Osteocyte (in vitro differentiated cells): ENCODE measurements at regions not wholly inside any gene's neighbourhood (a gene's known extent, or its start where the extent isn't known, plus 50 kb on each side); places are given as distances from the start of the nearest gene placed in this dataset.
A peak's percentile ranks its signal among the peaks of the same experiment; 100 is the strongest.

Experiments
- DNase-seq: peaks from one replicate; pipeline ENCODE4 v3.0.0; 2021; ENCODE audit warnings: mixed read lengths; ENCODE audit not compliant: unreplicated experiment; ENCODE audit errors: extremely low spot score
- H3K27ac Mint-ChIP-seq: one replicate; pipeline ENCODE4 v1.8.0; 2021; ENCODE audit warnings: mild to moderate bottlenecking, mixed read lengths; ENCODE audit not compliant: unreplicated experiment
- H3K27me3 Mint-ChIP-seq: one replicate; pipeline ENCODE4 v1.8.0; 2021; ENCODE audit warnings: mixed read lengths; ENCODE audit not compliant: unreplicated experiment
- H3K36me3 Mint-ChIP-seq: one replicate; pipeline ENCODE4 v1.8.0; 2021; ENCODE audit warnings: mixed read lengths; ENCODE audit not compliant: unreplicated experiment
- H3K4me1 Mint-ChIP-seq: one replicate; pipeline ENCODE4 v1.8.0; 2021; ENCODE audit warnings: mixed read lengths; ENCODE audit not compliant: unreplicated experiment
- H3K4me3 Mint-ChIP-seq: one replicate; pipeline ENCODE4 v1.8.0; 2021; ENCODE audit warnings: mild to moderate bottlenecking, moderate library complexity, mixed read lengths; ENCODE audit not compliant: unreplicated experiment
- H3K9me3 Mint-ChIP-seq: one replicate; pipeline ENCODE4 v1.8.0; 2021; ENCODE audit warnings: mixed read lengths; ENCODE audit not compliant: unreplicated experiment
- CTCF ChIP-seq: fragments of 200-600 bp; sonication (generic); IDR thresholded peaks from 2 replicates; pipeline ENCODE4 v1.5.0; 2021; ENCODE audit warnings: antibody characterized with exemption, mild to moderate bottlenecking, moderate library complexity

- no peaks in the 10 kb centered on the region for H3K9me3 Mint-ChIP-seq
Observed at GRCh38 chr16:72471317-72471924, 299.5 kb upstream of the PMFBP1 start.

DNA sequence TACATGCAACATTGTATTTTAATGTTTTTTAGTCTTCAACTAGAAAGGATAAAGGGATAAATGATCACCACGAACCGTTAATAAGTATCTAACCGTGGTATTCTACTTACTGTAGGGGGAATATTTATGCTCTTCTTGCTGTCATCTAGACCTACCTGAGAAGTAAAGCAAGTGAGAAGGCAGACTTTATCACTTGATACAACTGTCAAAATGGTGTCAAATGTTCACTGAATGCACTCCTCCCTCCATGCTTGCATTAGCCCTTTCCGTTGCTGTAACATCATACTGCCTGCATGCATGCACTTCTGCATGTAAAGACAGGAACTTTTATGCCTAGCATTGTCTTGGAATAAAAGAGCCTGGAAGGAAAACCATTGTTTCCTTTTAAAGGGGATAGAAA, 298.6 kb upstream of the PMFBP1 start:
- no peak for TF ChIP-seq CTCF
- H3K9me3 Mint-ChIP-seq: no peaks in the 10 kb centered on the region

More at GRCh38 chr16:72471317-72471924, 299.5 kb upstream of the PMFBP1 start:
- Mint-ChIP-seq H3K4me1 (peaks cover 38% of the 10 kb centered on the region), H3K4me3 (no peak overlapping the region), H3K27ac (no peak overlapping the region), H3K36me3 (no peaks in the 10 kb centered on the region), H3K27me3 (no peaks in the 10 kb centered on the region)
- DNase-seq: no peak
- no peak for TF ChIP-seq CTCF

DNA sequence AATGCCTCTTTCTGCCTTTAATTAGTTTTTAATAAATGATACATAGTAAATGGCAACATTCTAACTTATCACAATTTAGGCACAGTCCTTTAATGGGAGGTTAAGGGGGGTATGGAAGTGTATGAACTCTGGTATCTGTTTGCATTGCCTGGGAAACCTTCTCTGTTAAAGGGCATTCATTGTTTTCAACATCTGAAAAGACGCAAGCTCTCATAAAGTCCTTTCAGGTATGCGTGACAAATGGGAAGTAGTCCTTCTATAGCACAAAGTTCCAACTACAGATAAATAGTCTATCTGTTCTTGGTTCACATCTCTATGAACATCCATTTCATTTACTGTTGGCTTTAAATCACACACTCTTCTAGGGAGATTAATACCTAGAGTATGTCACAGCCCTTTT, 298.0 kb upstream of the PMFBP1 start:
- TF ChIP-seq CTCF: no peak
- Mint-ChIP-seq H3K4me3 (no peak overlapping the region), H3K9me3 (no peaks in the 10 kb centered on the region), H3K4me1 (peaks cover 29% of the 10 kb centered on the region), H3K36me3 (no peaks in the 10 kb centered on the region), H3K27ac (no peak overlapping the region), H3K27me3 (no peaks in the 10 kb centered on the region)
- DNase-seq: no peak

More for the DNA sequence above, 298.6 kb upstream of the PMFBP1 start:
- Mint-ChIP-seq H3K4me1 (peaks cover 33% of the 10 kb centered on the region), H3K27ac (no peak overlapping the region), H3K36me3 (no peaks in the 10 kb centered on the region), H3K4me3 (no peak overlapping the region), H3K27me3 (no peaks in the 10 kb centered on the region)
- no peak for DNase-seq

DNA sequence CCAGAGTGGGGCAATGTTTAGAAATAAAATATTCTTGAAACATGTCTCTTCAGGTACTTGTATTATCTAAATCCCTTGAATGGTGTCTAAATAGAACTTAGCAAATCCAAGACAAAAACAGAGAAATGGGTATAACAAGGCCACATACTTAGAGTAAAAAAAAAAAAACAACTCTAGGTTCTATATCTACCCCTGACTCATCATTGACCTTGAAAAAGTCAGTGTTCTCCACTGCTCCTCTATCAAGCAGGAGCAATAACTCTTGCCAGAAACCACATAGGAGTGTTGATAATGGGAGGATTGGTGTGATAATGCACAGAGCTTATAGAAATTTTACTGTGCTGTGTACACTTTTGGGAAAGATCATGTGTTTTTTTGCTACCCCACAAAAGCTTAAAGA, 296.6 kb upstream of the PMFBP1 start:
- no peak overlapping the region for H3K27ac Mint-ChIP-seq
- DNase-seq: no peak
- TF ChIP-seq CTCF: no peak

DNA sequence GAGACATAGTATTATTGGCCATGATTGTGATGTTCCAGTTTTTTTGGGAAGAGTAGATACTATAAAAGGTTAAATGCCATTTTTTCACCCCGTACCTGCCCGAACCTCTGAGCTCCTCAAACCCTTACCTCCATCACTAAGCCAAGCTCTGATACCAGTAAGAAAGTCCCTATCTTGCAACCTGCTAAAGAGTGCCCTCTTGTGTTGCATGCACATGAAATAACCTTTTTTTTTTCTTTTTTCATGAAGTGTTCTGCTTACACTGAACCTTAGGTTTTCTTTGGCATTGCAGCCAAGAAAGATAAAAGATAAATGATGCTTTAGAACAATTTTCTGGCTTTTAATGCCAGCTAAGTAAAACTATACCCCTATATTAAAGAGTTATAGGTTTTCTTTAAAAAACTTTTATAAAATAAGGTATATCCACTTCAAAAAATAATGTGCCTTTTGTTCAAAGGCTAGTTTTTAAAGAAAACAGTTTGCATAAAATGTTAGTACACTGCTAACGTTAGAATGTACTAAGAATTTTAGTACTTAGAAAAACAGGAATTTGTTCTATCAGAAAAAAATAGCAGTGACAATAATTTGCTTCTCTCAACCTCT, 295.3 kb upstream of the PMFBP1 start:
- peaks cover 12% of the 10 kb centered on the region for H3K9me3 Mint-ChIP-seq
- H3K27ac Mint-ChIP-seq: no peak overlapping the region

More for the DNA sequence above, 296.6 kb upstream of the PMFBP1 start:
- no peaks in the 10 kb centered on the region for H3K27me3 Mint-ChIP-seq
- peaks cover 4% of the 10 kb centered on the region for H3K9me3 Mint-ChIP-seq
- H3K36me3 Mint-ChIP-seq: no peaks in the 10 kb centered on the region
- no peak overlapping the region for H3K4me3 Mint-ChIP-seq
- peaks cover 15% of the 10 kb centered on the region for H3K4me1 Mint-ChIP-seq

More for the DNA sequence above, 295.3 kb upstream of the PMFBP1 start:
- DNase-seq: no peak
- H3K27me3 Mint-ChIP-seq: no peaks in the 10 kb centered on the region
- peak; percentile 77 for TF ChIP-seq CTCF
- no peaks in the 10 kb centered on the region for H3K36me3 Mint-ChIP-seq
- H3K4me1 Mint-ChIP-seq: peaks cover 15% of the 10 kb centered on the region
- H3K4me3 Mint-ChIP-seq: no peak overlapping the region
